ENCODE measurements at regions not wholly inside any gene's neighbourhood (a gene's known extent, or its start where the extent isn't known, plus 50 kb on each side); places are given as distances from the start of the nearest gene placed in this dataset.

- Mint-ChIP-seq H3K4me3 (ENCODE audit: unreplicated experiment) (no peak overlapping the region), H3K27ac (ENCODE audit: unreplicated experiment) (no peak overlapping the region), H3K36me3 (ENCODE audit: unreplicated experiment) (peaks cover 2% of the 10 kb centered on the region), H3K4me1 (ENCODE audit: unreplicated experiment) (no peaks in the 10 kb centered on the region), H3K9me3 (ENCODE audit: unreplicated experiment) (peaks cover 33% of the 10 kb centered on the region), H3K27me3 (ENCODE audit: unreplicated experiment) (no peaks in the 10 kb centered on the region)
- TF ChIP-seq CTCF (IDR thresholded peaks at IDR 0.05): no peak
- DNase-seq (ENCODE audit: extremely low spot score, unreplicated experiment): no peak
Observed at GRCh38 chr19:20339444-20339843, 172.4 kb downstream of the ZNF486 start.

- no peaks in the 10 kb centered on the region for H3K36me3 Mint-ChIP-seq (ENCODE audit: unreplicated experiment)
- H3K4me1 Mint-ChIP-seq (ENCODE audit: unreplicated experiment): no peaks in the 10 kb centered on the region
- DNase-seq (ENCODE audit: extremely low spot score, unreplicated experiment): no peak
- TF ChIP-seq CTCF (IDR thresholded peaks at IDR 0.05): no peak
- H3K9me3 Mint-ChIP-seq (ENCODE audit: unreplicated experiment): peaks cover 18% of the 10 kb centered on the region
- no peak overlapping the region for H3K4me3 Mint-ChIP-seq (ENCODE audit: unreplicated experiment)
- no peak overlapping the region for H3K27ac Mint-ChIP-seq (ENCODE audit: unreplicated experiment)
- H3K27me3 Mint-ChIP-seq (ENCODE audit: unreplicated experiment): no peaks in the 10 kb centered on the region
Observed at GRCh38 chr19:20334760-20335159, 167.7 kb downstream of the ZNF486 start.

DNA sequence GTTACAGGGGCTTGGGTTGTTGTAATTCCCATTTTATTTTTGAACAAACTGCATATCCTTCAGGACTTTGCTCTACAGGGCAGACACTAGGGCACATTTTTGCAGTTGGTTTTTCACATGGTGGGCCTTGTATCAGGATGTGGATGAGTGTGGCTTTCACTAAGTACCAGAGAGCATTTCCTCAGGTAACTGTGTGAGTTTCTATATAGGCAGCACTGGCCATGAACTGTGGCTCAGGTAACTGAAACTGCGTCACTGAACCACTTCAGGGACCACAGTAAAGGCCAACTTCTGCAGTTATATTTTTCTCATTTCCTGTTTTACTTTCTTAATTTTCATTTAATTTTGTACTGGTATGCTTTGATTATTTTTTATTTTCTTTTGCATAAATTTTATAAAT is 166.5 kb downstream of the ZNF486 start:
- no peaks in the 10 kb centered on the region for H3K27me3 Mint-ChIP-seq (ENCODE audit: unreplicated experiment)
- H3K4me1 Mint-ChIP-seq (ENCODE audit: unreplicated experiment): no peaks in the 10 kb centered on the region
- TF ChIP-seq CTCF (IDR thresholded peaks at IDR 0.05): no peak
- no peaks in the 10 kb centered on the region for H3K36me3 Mint-ChIP-seq (ENCODE audit: unreplicated experiment)
- no peak overlapping the region for H3K4me3 Mint-ChIP-seq (ENCODE audit: unreplicated experiment)
- H3K27ac Mint-ChIP-seq (ENCODE audit: unreplicated experiment): no peak overlapping the region
- peaks cover 17% of the 10 kb centered on the region for H3K9me3 Mint-ChIP-seq (ENCODE audit: unreplicated experiment)
- DNase-seq (ENCODE audit: extremely low spot score, unreplicated experiment): no peak

DNA sequence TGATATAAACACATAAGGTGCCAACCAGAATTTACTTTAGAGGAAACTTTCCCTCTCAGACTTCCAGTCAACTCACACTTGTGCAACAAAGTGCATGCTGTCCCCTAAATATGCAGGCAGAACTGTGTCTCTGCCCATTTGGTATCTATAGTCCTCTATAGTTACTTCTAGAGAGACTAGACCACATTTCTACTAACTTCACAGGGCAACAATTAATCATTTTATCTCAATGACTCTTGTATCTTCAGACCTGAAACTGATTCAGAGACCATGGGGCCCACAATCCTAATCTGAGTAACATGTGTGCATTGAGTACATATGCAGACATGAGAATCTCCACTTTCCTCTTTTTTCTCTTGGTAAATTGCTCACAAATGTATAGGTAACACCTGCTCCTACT is 158.1 kb downstream of the ZNF486 start:
- Mint-ChIP-seq H3K27me3 (ENCODE audit: unreplicated experiment) (no peaks in the 10 kb centered on the region), H3K27ac (ENCODE audit: unreplicated experiment) (no peak overlapping the region), H3K4me3 (ENCODE audit: unreplicated experiment) (no peak overlapping the region), H3K36me3 (ENCODE audit: unreplicated experiment) (no peaks in the 10 kb centered on the region), H3K9me3 (ENCODE audit: unreplicated experiment) (peaks cover 34% of the 10 kb centered on the region), H3K4me1 (ENCODE audit: unreplicated experiment) (no peaks in the 10 kb centered on the region)
- no peak for DNase-seq (ENCODE audit: extremely low spot score, unreplicated experiment)
- TF ChIP-seq CTCF (IDR thresholded peaks at IDR 0.05): no peak

DNA sequence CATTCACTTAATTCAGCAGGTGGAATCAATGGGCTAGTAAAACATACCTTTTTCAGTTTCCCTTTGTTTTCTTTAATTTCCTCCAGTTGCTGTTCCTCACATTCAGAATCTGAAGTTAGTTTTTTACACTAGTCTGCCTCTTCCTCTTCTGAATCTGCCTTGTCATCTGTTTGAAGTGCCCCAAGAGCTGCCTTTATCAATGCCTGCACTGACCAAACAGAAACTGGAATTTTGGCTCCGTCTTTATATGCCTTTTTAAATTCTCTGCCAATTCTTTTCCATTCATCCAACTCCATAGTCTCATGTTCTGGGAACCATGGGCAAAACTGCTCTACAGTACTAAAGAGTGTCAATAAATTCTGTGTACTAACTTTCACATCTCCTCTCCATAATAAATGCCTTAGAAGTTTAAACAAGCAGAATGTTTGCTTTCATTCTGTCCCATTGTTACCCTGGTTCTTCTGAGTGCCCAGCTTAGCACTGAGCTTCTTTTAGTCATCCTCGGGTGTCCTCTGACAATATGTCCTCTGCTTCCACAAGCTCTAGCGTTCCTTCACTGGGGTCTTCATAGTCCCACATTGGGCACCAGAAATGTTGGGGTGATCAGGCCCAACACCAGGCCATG is 154.2 kb downstream of the ZNF486 start:
- Mint-ChIP-seq H3K4me1 (ENCODE audit: unreplicated experiment) (no peaks in the 10 kb centered on the region), H3K4me3 (ENCODE audit: unreplicated experiment) (no peak overlapping the region), H3K27me3 (ENCODE audit: unreplicated experiment) (no peaks in the 10 kb centered on the region), H3K36me3 (ENCODE audit: unreplicated experiment) (no peaks in the 10 kb centered on the region), H3K9me3 (ENCODE audit: unreplicated experiment) (peaks cover 36% of the 10 kb centered on the region), H3K27ac (ENCODE audit: unreplicated experiment) (no peak overlapping the region)
- no peak for DNase-seq (ENCODE audit: extremely low spot score, unreplicated experiment)
- no peak for TF ChIP-seq CTCF (IDR thresholded peaks at IDR 0.05)

Data from osteocyte (in vitro differentiated cells).